ENCODE measurements at regions not wholly inside any gene's neighbourhood (a gene's known extent, or its start where the extent isn't known, plus 50 kb on each side); places are given as distances from the start of the nearest gene placed in this dataset.

- H3K9me3 Mint-ChIP-seq, result no peaks in the 10 kb centered on the region
- DNase-seq (peak; percentile 35), ATAC-seq (no peak)
- H3K27me3 Mint-ChIP-seq, result peaks cover 3% of the 10 kb centered on the region
- H3K4me1 Mint-ChIP-seq, result no peaks in the 10 kb centered on the region
- no peak overlapping the region for H3K27ac Mint-ChIP-seq
- no peak overlapping the region for H3K4me3 Mint-ChIP-seq
- no peaks in the 10 kb centered on the region for H3K36me3 Mint-ChIP-seq (ENCODE audit: low read depth)
Measured at GRCh38 chr12:131452444-131452860, 258.4 kb upstream of the SFSWAP start.

- DNase-seq (peak; percentile 49), ATAC-seq (peak; percentile 90)
- no peaks in the 10 kb centered on the region for H3K36me3 Mint-ChIP-seq (ENCODE audit: low read depth)
- H3K4me1 Mint-ChIP-seq, result no peaks in the 10 kb centered on the region
- H3K27ac Mint-ChIP-seq, result no peak overlapping the region
- no peaks in the 10 kb centered on the region for H3K9me3 Mint-ChIP-seq
- H3K27me3 Mint-ChIP-seq, result peaks cover 3% of the 10 kb centered on the region
- no peak overlapping the region for H3K4me3 Mint-ChIP-seq
Measured at GRCh38 chr12:131454418-131455217, 256.3 kb upstream of the SFSWAP start.

- Mint-ChIP-seq H3K27me3 (peaks cover 3% of the 10 kb centered on the region), H3K4me3 (no peak overlapping the region), H3K4me1 (no peaks in the 10 kb centered on the region), H3K36me3 (ENCODE audit: low read depth) (no peaks in the 10 kb centered on the region), H3K27ac (no peak overlapping the region), H3K9me3 (no peaks in the 10 kb centered on the region)
- DNase-seq (no peak), ATAC-seq (no peak)
Measured at GRCh38 chr12:131455218-131455506, 255.7 kb upstream of the SFSWAP start.

GRCh38 chr12:131455581-131456110 lies 255.2 kb upstream of the SFSWAP start:
- Mint-ChIP-seq H3K36me3 (ENCODE audit: low read depth) (no peaks in the 10 kb centered on the region), H3K4me1 (no peaks in the 10 kb centered on the region), H3K27me3 (peaks cover 7% of the 10 kb centered on the region), H3K9me3 (no peaks in the 10 kb centered on the region), H3K4me3 (no peak overlapping the region), H3K27ac (no peak overlapping the region)
- ATAC-seq (no peak), DNase-seq (no peak)

- H3K36me3 Mint-ChIP-seq (ENCODE audit: low read depth), result no peaks in the 10 kb centered on the region
- no peak for ATAC-seq
- no peak for DNase-seq
- peaks cover 7% of the 10 kb centered on the region for H3K27me3 Mint-ChIP-seq
- H3K4me3 Mint-ChIP-seq, result no peak overlapping the region
- H3K27ac Mint-ChIP-seq, result no peak overlapping the region
- H3K9me3 Mint-ChIP-seq, result no peaks in the 10 kb centered on the region
- no peaks in the 10 kb centered on the region for H3K4me1 Mint-ChIP-seq
Measured at GRCh38 chr12:131456301-131457027, 254.4 kb upstream of the SFSWAP start.

GRCh38 chr12:131457028-131457310 lies 253.9 kb upstream of the SFSWAP start:
- Mint-ChIP-seq H3K9me3 (no peaks in the 10 kb centered on the region), H3K36me3 (ENCODE audit: low read depth) (no peaks in the 10 kb centered on the region), H3K4me1 (no peaks in the 10 kb centered on the region), H3K27me3 (peaks cover 3% of the 10 kb centered on the region), H3K27ac (no peak overlapping the region), H3K4me3 (no peak overlapping the region)
- DNase-seq (no peak), ATAC-seq (no peak)

GRCh38 chr12:131457331-131458047 lies 253.4 kb upstream of the SFSWAP start:
- no peak for DNase-seq
- Mint-ChIP-seq H3K36me3 (ENCODE audit: low read depth) (no peaks in the 10 kb centered on the region), H3K9me3 (no peaks in the 10 kb centered on the region), H3K27ac (no peak overlapping the region), H3K4me3 (no peak overlapping the region), H3K4me1 (no peaks in the 10 kb centered on the region), H3K27me3 (peaks cover 5% of the 10 kb centered on the region)
- no peak for ATAC-seq

GRCh38 chr12:131458048-131458374 lies 252.9 kb upstream of the SFSWAP start:
- ATAC-seq (no peak), DNase-seq (no peak)
- no peaks in the 10 kb centered on the region for H3K9me3 Mint-ChIP-seq
- H3K4me3 Mint-ChIP-seq, result no peak overlapping the region
- H3K36me3 Mint-ChIP-seq (ENCODE audit: low read depth), result no peaks in the 10 kb centered on the region
- H3K27ac Mint-ChIP-seq, result no peak overlapping the region
- H3K27me3 Mint-ChIP-seq, result peaks cover 5% of the 10 kb centered on the region
- H3K4me1 Mint-ChIP-seq, result no peaks in the 10 kb centered on the region

- H3K9me3 Mint-ChIP-seq, result no peaks in the 10 kb centered on the region
- H3K27ac Mint-ChIP-seq, result no peak overlapping the region
- no peak overlapping the region for H3K4me3 Mint-ChIP-seq
- no peak for ATAC-seq
- no peaks in the 10 kb centered on the region for H3K4me1 Mint-ChIP-seq
- no peaks in the 10 kb centered on the region for H3K36me3 Mint-ChIP-seq (ENCODE audit: low read depth)
- H3K27me3 Mint-ChIP-seq, result peaks cover 5% of the 10 kb centered on the region
- DNase-seq, result no peak
Measured at GRCh38 chr12:131458931-131459772, 251.7 kb upstream of the SFSWAP start.

- no peaks in the 10 kb centered on the region for H3K9me3 Mint-ChIP-seq
- H3K36me3 Mint-ChIP-seq (ENCODE audit: low read depth), result no peaks in the 10 kb centered on the region
- DNase-seq (no peak), ATAC-seq (no peak)
- H3K4me1 Mint-ChIP-seq, result no peaks in the 10 kb centered on the region
- H3K27ac Mint-ChIP-seq, result no peak overlapping the region
- H3K4me3 Mint-ChIP-seq, result no peak overlapping the region
- H3K27me3 Mint-ChIP-seq, result peaks cover 5% of the 10 kb centered on the region
Measured at GRCh38 chr12:131459773-131460365, 251.0 kb upstream of the SFSWAP start.

GRCh38 chr12:131460520-131460919 lies 250.4 kb upstream of the SFSWAP start:
- Mint-ChIP-seq H3K27me3 (peaks cover 5% of the 10 kb centered on the region), H3K4me3 (no peak overlapping the region), H3K9me3 (no peaks in the 10 kb centered on the region), H3K27ac (no peak overlapping the region), H3K36me3 (ENCODE audit: low read depth) (no peaks in the 10 kb centered on the region), H3K4me1 (no peaks in the 10 kb centered on the region)
- no peak for ATAC-seq
- no peak for DNase-seq

- H3K27ac Mint-ChIP-seq, result no peak overlapping the region
- DNase-seq (no peak), ATAC-seq (no peak)
- no peaks in the 10 kb centered on the region for H3K36me3 Mint-ChIP-seq (ENCODE audit: low read depth)
- peaks cover 5% of the 10 kb centered on the region for H3K27me3 Mint-ChIP-seq
- H3K9me3 Mint-ChIP-seq, result no peaks in the 10 kb centered on the region
- H3K4me1 Mint-ChIP-seq, result no peaks in the 10 kb centered on the region
- no peak overlapping the region for H3K4me3 Mint-ChIP-seq
Measured at GRCh38 chr12:131461096-131461495, 249.8 kb upstream of the SFSWAP start.

- no peak for DNase-seq
- Mint-ChIP-seq H3K27me3 (peaks cover 7% of the 10 kb centered on the region), H3K27ac (no peak overlapping the region), H3K4me3 (no peak overlapping the region), H3K36me3 (ENCODE audit: low read depth) (no peaks in the 10 kb centered on the region), H3K4me1 (no peaks in the 10 kb centered on the region), H3K9me3 (no peaks in the 10 kb centered on the region)
- ATAC-seq, result no peak
Measured at GRCh38 chr12:131463174-131463573, 247.7 kb upstream of the SFSWAP start.

GRCh38 chr12:131464081-131464480 lies 246.8 kb upstream of the SFSWAP start:
- ATAC-seq, result no peak

More at GRCh38 chr12:131464081-131464480, 246.8 kb upstream of the SFSWAP start:
- Mint-ChIP-seq H3K9me3 (no peaks in the 10 kb centered on the region), H3K27me3 (peaks cover 7% of the 10 kb centered on the region), H3K4me3 (no peak overlapping the region), H3K36me3 (ENCODE audit: low read depth) (no peaks in the 10 kb centered on the region), H3K4me1 (no peaks in the 10 kb centered on the region), H3K27ac (no peak overlapping the region)
- DNase-seq, result no peak

Measured in activated naive CD8-positive, alpha-beta T cell treated with anti-CD3 and anti-CD28 coated beads, Interleukin-2, amount 50 U/mL, for 24 hours (primary cell).